22Rv1 (cell line): ENCODE measurements at regions not wholly inside any gene's neighbourhood (a gene's known extent, or its start where the extent isn't known, plus 50 kb on each side); places are given as distances from the start of the nearest gene placed in this dataset.
"Not testable (repeated sequence)": the region's sequence is repeated elsewhere in the genome, so short reads cannot be mapped to it uniquely, and the experiment has no call there.

ENCODE experiments used
- H3K27ac ChIP-seq: fragments of 450-650 bp; 2 replicates; pipeline ENCODE4 v1.5.1; 2017
- CTCF ChIP-seq: fragments of 450-650 bp; IDR thresholded peaks from 2 replicates; pipeline ENCODE4 v1.5.1; 2017; ENCODE audit warnings: mild to moderate bottlenecking
- ZFX ChIP-seq: fragments of 450-650 bp; IDR thresholded peaks from 2 replicates; pipeline ENCODE4 v1.6.1; 2017; ENCODE audit warnings: antibody characterized with exemption, borderline replicate concordance

- TF ChIP-seq ZFX (no peak), CTCF (no peak)
Observed at GRCh38 chr5:110872200-110872599, 133.4 kb downstream of the SLC25A46 start.

DNA sequence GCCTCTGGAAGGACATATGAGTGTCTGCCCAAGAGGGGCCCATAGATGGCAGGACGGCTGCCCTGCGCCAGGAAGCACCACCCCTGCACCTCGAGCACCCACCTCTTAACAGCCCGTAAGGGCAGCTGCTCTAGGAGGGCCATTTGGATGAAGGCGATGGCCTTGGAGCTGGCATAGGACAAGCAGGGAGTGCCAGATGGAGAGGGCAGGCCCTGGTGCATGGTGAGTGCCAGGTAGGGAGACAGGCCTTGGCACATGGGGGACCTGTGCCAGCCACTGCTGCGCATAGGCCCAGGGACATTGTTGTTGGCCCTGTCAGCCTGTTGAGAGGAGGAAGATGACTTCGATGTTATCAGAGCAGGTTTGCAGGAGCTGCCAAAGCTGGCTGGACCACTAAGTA, 134.2 kb downstream of the SLC25A46 start:
- no peak for TF ChIP-seq CTCF
- TF ChIP-seq ZFX, result no peak
- no peak overlapping the region for H3K27ac ChIP-seq

More at GRCh38 chr5:110872200-110872599, 133.4 kb downstream of the SLC25A46 start:
- H3K27ac ChIP-seq, result no peak overlapping the region

- no peak for TF ChIP-seq ZFX
- no peak for TF ChIP-seq CTCF
- no peak overlapping the region for H3K27ac ChIP-seq
Observed at GRCh38 chr5:110873773-110874437, 135.1 kb downstream of the SLC25A46 start.

DNA sequence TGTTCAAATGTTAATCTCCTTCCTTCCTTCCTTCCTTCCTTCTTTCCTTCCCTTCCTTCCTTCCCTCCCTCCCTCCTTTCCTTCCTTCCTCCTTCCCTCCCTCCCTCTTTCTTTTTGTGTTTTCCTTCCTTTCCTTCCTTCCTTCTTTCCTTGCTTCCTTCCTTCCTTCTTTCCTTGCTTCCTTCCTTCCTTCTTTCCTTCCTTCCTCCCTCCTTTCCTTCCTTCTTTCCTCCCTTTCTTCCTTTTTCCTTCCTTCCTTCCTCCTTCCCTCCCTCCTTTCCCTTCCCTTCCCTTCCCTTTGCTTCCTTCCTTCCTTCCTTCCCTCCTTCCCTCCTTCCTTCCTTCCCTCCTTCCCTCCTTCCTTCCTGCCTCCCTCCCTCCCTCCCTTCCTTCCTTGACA, 136.3 kb downstream of the SLC25A46 start:
- H3K27ac ChIP-seq, result not testable (repeated sequence)

GRCh38 chr5:110878115-110878514, 139.3 kb downstream of the SLC25A46 start:
- H3K27ac ChIP-seq, result no peak overlapping the region
- no peak for TF ChIP-seq ZFX
- no peak for TF ChIP-seq CTCF

DNA sequence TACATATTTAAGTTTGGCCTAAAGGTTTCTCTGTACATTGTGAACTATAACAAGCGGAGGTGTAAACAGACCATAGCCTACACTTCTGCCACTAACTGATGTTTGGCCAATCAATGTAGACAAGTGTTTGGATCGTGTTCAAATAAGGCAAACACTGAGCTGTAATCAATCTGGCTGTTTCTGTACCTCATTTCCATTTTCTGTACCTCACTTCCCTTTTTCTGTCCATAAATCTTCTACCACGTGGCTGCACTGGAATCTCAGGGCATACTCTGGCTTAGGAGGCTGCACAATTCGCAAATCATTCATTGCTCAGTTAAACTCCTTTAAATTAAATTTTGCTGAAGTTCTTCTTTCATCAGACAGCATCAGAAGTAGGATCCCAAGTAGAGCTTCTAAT, 140.9 kb downstream of the SLC25A46 start:
- peak overlapping the region; percentile 35 for H3K27ac ChIP-seq
- TF ChIP-seq ZFX, result no peak
- no peak for TF ChIP-seq CTCF

GRCh38 chr5:110880413-110880812, 141.6 kb downstream of the SLC25A46 start:
- TF ChIP-seq ZFX (no peak), CTCF (no peak)
- peak overlapping the region; percentile 35 for H3K27ac ChIP-seq

DNA sequence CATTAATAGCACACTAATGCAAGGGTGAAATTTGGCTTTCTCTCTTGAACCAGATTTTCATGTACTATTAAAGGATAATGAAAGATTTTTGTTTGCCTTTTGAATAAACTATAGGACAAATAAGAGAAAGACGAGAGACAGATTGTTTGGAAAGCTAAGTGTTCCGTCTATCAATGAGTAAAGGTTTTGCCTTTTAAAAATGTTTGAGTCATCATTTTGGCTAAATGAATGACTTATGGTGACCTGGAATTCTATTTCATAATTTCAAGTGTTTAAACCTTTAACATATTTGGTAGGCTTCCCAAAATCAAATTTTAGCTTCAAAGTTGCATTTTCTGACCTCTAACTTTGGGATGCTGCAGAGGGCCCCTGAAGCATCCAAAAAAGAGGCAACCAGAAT, 145.2 kb downstream of the SLC25A46 start:
- H3K27ac ChIP-seq, result no peak overlapping the region
- TF ChIP-seq ZFX (no peak), CTCF (no peak)

DNA sequence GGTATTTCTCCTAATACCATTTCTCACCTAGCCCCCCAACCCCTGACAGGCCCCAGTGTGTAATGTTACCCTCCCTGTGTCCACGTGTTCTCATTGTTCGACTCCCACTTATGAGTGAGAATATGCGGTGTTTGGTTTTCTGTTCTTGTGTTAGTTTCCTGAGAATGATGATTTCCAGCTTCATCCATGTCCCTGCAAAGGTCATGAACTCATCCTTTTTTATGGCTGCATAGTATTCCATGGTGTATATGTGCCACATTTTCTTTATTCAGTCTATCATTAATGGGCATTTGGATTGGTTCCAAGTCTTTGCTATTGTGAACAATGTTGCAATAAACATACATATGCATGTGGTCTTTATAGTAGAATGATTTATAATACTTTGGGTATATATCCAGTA, 148.4 kb downstream of the SLC25A46 start:
- not testable (repeated sequence) for H3K27ac ChIP-seq

DNA sequence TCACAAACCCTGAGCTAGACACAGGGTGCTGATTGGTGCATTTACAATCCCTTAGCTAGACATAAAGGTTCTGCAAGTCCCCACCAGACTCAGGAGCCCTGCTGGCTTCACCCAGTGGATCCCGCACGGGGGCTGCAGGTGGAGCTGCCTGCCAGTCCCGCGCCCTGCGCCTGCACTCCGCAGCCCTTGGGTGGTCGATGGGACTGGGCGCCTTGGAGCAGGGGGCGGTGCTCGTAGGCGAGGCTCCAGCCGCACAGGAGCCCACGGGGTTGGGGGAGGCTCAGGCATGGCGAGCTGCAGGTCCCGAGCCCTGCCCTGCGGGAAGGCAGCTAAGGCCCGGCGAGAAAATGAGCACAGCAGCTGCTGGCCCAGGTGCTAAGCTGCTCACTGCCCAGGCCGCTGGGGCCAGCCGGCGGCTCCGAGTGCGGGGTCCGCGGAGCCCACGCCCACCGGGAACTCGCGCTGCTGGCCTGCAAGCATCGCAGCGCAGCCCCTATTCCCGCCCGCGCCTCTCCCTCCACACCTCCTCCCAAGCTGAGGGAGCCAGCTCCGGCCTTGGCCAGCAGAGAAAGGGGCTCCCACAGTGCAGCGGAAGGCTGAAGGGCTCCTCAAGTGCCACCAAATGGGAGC, 155.2 kb downstream of the SLC25A46 start:
- not testable (repeated sequence) for H3K27ac ChIP-seq
